ENCODE measurements at regions not wholly inside any gene's neighbourhood (a gene's known extent, or its start where the extent isn't known, plus 50 kb on each side); places are given as distances from the start of the nearest gene placed in this dataset.

- no CpG with 5 or more reads among the region's 1 CpG for WGBS (ENCODE audit: insufficient coverage)
- Histone ChIP-seq H3K9me3 (ENCODE audit: control extremely low read depth in 1 of 5, control insufficient read depth in 4 of 5, insufficient read depth in 2 of 5, low read depth in 1 of 5, low read length in 4 of 5) (no peaks in the 10 kb centered on the region), H3K4me1 (ENCODE audit: control extremely low read depth in 1 of 4, control insufficient read depth in 4 of 4, insufficient read depth in 4 of 4, low read length in 3 of 4) (no peaks in the 10 kb centered on the region), H3K27me3 (replicated peaks in 2 of 5; ENCODE audit: control insufficient read depth in 4 of 5, insufficient read depth in 5 of 5, low read length in 4 of 5) (no peaks in the 10 kb centered on the region), H3K27ac (ENCODE audit: insufficient read depth in 1 of 2, low read depth in 1 of 2, low read length in 2 of 2, poor library complexity in 1 of 2, severe bottlenecking in 2 of 2) (no peak overlapping the region), H3K36me3 (ENCODE audit: control insufficient read depth in 4 of 4, insufficient read depth in 4 of 4, low read length in 3 of 4) (no peaks in the 10 kb centered on the region), H3K4me3 (ENCODE audit: control insufficient read depth in 1 of 7, extremely low read depth in 1 of 7, insufficient read depth in 4 of 7, low read depth in 2 of 7, low read length in 6 of 7) (no peak overlapping the region)
- ChIA-PET CTCF (no interaction called here), POLR2A (no interaction called here)
- DNase-seq, result no peak
Measured at GRCh38 chr3:63034101-63034500, 158.9 kb upstream of the CADPS start.

- H3K4me1 ChIP-seq (ENCODE audit: control extremely low read depth in 1 of 4, control insufficient read depth in 4 of 4, insufficient read depth in 4 of 4, low read length in 3 of 4), result no peaks in the 10 kb centered on the region
- ChIA-PET POLR2A (no interaction called here), CTCF (no interaction called here)
- 80% methylated on average over 1 of the region's 4 CpGs for WGBS (ENCODE audit: insufficient coverage)
- no peaks in the 10 kb centered on the region for H3K27me3 ChIP-seq (replicated peaks in 2 of 5; ENCODE audit: control insufficient read depth in 4 of 5, insufficient read depth in 5 of 5, low read length in 4 of 5)
- no peak overlapping the region for H3K4me3 ChIP-seq (ENCODE audit: control insufficient read depth in 1 of 7, extremely low read depth in 1 of 7, insufficient read depth in 4 of 7, low read depth in 2 of 7, low read length in 6 of 7)
- DNase-seq, result no peak
- no peaks in the 10 kb centered on the region for H3K36me3 ChIP-seq (ENCODE audit: control insufficient read depth in 4 of 4, insufficient read depth in 4 of 4, low read length in 3 of 4)
- H3K27ac ChIP-seq (ENCODE audit: insufficient read depth in 1 of 2, low read depth in 1 of 2, low read length in 2 of 2, poor library complexity in 1 of 2, severe bottlenecking in 2 of 2), result no peak overlapping the region
- no peaks in the 10 kb centered on the region for H3K9me3 ChIP-seq (ENCODE audit: control extremely low read depth in 1 of 5, control insufficient read depth in 4 of 5, insufficient read depth in 2 of 5, low read depth in 1 of 5, low read length in 4 of 5)
Measured at GRCh38 chr3:63037116-63037515, 161.9 kb upstream of the CADPS start.

DNA sequence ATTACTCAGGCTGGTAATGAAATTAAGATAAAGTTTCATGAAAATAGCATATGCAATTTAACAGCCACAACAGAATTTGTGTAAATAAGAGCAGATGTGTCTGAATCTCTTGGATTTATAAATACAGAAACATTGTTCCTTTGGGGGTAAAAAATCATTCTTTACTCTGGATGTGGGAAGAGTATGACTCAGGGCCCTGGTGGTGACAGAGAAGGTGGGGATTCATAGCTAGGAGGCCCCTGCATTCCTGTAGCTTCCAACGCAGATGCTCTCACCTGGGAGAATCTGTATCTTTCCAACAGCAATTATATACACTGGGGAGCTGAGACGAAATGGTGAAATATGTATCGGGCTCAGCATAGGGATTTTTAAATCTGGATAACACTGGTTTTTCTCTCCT, 167.6 kb upstream of the CADPS start:
- ChIA-PET CTCF (no interaction called here), POLR2A (no interaction called here)
- H3K9me3 ChIP-seq (ENCODE audit: control extremely low read depth in 1 of 5, control insufficient read depth in 4 of 5, insufficient read depth in 2 of 5, low read depth in 1 of 5, low read length in 4 of 5), result peaks cover 0 to 1% (median 0%) of the 10 kb centered on the region in 5 experiments
- H3K36me3 ChIP-seq (ENCODE audit: control insufficient read depth in 4 of 4, insufficient read depth in 4 of 4, low read length in 3 of 4), result no peaks in the 10 kb centered on the region
- H3K27ac ChIP-seq (ENCODE audit: insufficient read depth in 1 of 2, low read depth in 1 of 2, low read length in 2 of 2, poor library complexity in 1 of 2, severe bottlenecking in 2 of 2), result no peak overlapping the region
- no peaks in the 10 kb centered on the region for H3K4me1 ChIP-seq (ENCODE audit: control extremely low read depth in 1 of 4, control insufficient read depth in 4 of 4, insufficient read depth in 4 of 4, low read length in 3 of 4)
- no peak overlapping the region for H3K4me3 ChIP-seq (ENCODE audit: control insufficient read depth in 1 of 7, extremely low read depth in 1 of 7, insufficient read depth in 4 of 7, low read depth in 2 of 7, low read length in 6 of 7)
- WGBS (ENCODE audit: insufficient coverage), result 93% methylated on average over 2 of the region's 3 CpGs
- no peak for DNase-seq
- no peaks in the 10 kb centered on the region for H3K27me3 ChIP-seq (replicated peaks in 2 of 5; ENCODE audit: control insufficient read depth in 4 of 5, insufficient read depth in 5 of 5, low read length in 4 of 5)

GRCh38 chr3:63043631-63044030, 168.4 kb upstream of the CADPS start:
- POLR2A ChIA-PET, result no interaction called here
- no peaks in the 10 kb centered on the region for H3K36me3 ChIP-seq (ENCODE audit: control insufficient read depth in 4 of 4, insufficient read depth in 4 of 4, low read length in 3 of 4)
- H3K9me3 ChIP-seq (ENCODE audit: control extremely low read depth in 1 of 5, control insufficient read depth in 4 of 5, insufficient read depth in 2 of 5, low read depth in 1 of 5, low read length in 4 of 5), result peaks cover 0 to 1% (median 0%) of the 10 kb centered on the region in 5 experiments
- no peaks in the 10 kb centered on the region for H3K4me1 ChIP-seq (ENCODE audit: control extremely low read depth in 1 of 4, control insufficient read depth in 4 of 4, insufficient read depth in 4 of 4, low read length in 3 of 4)
- H3K4me3 ChIP-seq (ENCODE audit: control insufficient read depth in 1 of 7, extremely low read depth in 1 of 7, insufficient read depth in 4 of 7, low read depth in 2 of 7, low read length in 6 of 7), result no peak overlapping the region
- no peak for DNase-seq
- CTCF ChIA-PET, result no interaction called here
- H3K27me3 ChIP-seq (replicated peaks in 2 of 5; ENCODE audit: control insufficient read depth in 4 of 5, insufficient read depth in 5 of 5, low read length in 4 of 5), result no peaks in the 10 kb centered on the region
- no CpG with 5 or more reads among the region's 1 CpG for WGBS (ENCODE audit: insufficient coverage)
- no peak overlapping the region for H3K27ac ChIP-seq (ENCODE audit: insufficient read depth in 1 of 2, low read depth in 1 of 2, low read length in 2 of 2, poor library complexity in 1 of 2, severe bottlenecking in 2 of 2)

GRCh38 chr3:63046152-63046551, 170.9 kb upstream of the CADPS start:
- Histone ChIP-seq H3K4me1 (ENCODE audit: control extremely low read depth in 1 of 4, control insufficient read depth in 4 of 4, insufficient read depth in 4 of 4, low read length in 3 of 4) (no peaks in the 10 kb centered on the region), H3K36me3 (ENCODE audit: control insufficient read depth in 4 of 4, insufficient read depth in 4 of 4, low read length in 3 of 4) (no peaks in the 10 kb centered on the region), H3K4me3 (ENCODE audit: control insufficient read depth in 1 of 7, extremely low read depth in 1 of 7, insufficient read depth in 4 of 7, low read depth in 2 of 7, low read length in 6 of 7) (no peak overlapping the region), H3K27me3 (replicated peaks in 2 of 5; ENCODE audit: control insufficient read depth in 4 of 5, insufficient read depth in 5 of 5, low read length in 4 of 5) (no peaks in the 10 kb centered on the region), H3K9me3 (ENCODE audit: control extremely low read depth in 1 of 5, control insufficient read depth in 4 of 5, insufficient read depth in 2 of 5, low read depth in 1 of 5, low read length in 4 of 5) (peaks cover 0 to 3% (median 0%) of the 10 kb centered on the region in 5 experiments), H3K27ac (ENCODE audit: insufficient read depth in 1 of 2, low read depth in 1 of 2, low read length in 2 of 2, poor library complexity in 1 of 2, severe bottlenecking in 2 of 2) (no peak overlapping the region)
- CTCF ChIA-PET, result no interaction called here
- POLR2A ChIA-PET, result no interaction called here
- no peak for DNase-seq
- 100% methylated on average over 2 of the region's 2 CpGs for WGBS (ENCODE audit: insufficient coverage)

- no peak overlapping the region for H3K4me3 ChIP-seq (ENCODE audit: control insufficient read depth in 1 of 7, extremely low read depth in 1 of 7, insufficient read depth in 4 of 7, low read depth in 2 of 7, low read length in 6 of 7)
- no peak overlapping the region for H3K27ac ChIP-seq (ENCODE audit: insufficient read depth in 1 of 2, low read depth in 1 of 2, low read length in 2 of 2, poor library complexity in 1 of 2, severe bottlenecking in 2 of 2)
- no peaks in the 10 kb centered on the region for H3K36me3 ChIP-seq (ENCODE audit: control insufficient read depth in 4 of 4, insufficient read depth in 4 of 4, low read length in 3 of 4)
- 87% methylated on average over 3 of the region's 4 CpGs for WGBS (ENCODE audit: insufficient coverage)
- CTCF ChIA-PET, result interaction anchor here (0.9 kb wide), 1 partner anchor 352 kb away, joined by 3 read pairs; no protein-coding TSS in a partner anchor
- DNase-seq, result no peak
- no peaks in the 10 kb centered on the region for H3K4me1 ChIP-seq (ENCODE audit: control extremely low read depth in 1 of 4, control insufficient read depth in 4 of 4, insufficient read depth in 4 of 4, low read length in 3 of 4)
- peaks cover 0 to 3% (median 0%) of the 10 kb centered on the region in 5 experiments for H3K9me3 ChIP-seq (ENCODE audit: control extremely low read depth in 1 of 5, control insufficient read depth in 4 of 5, insufficient read depth in 2 of 5, low read depth in 1 of 5, low read length in 4 of 5)
- no peaks in the 10 kb centered on the region for H3K27me3 ChIP-seq (replicated peaks in 2 of 5; ENCODE audit: control insufficient read depth in 4 of 5, insufficient read depth in 5 of 5, low read length in 4 of 5)
- POLR2A ChIA-PET, result no interaction called here
Measured at GRCh38 chr3:63046580-63046979, 171.4 kb upstream of the CADPS start.

- Histone ChIP-seq H3K36me3 (ENCODE audit: control insufficient read depth in 4 of 4, insufficient read depth in 4 of 4, low read length in 3 of 4) (no peaks in the 10 kb centered on the region), H3K9me3 (ENCODE audit: control extremely low read depth in 1 of 5, control insufficient read depth in 4 of 5, insufficient read depth in 2 of 5, low read depth in 1 of 5, low read length in 4 of 5) (peaks cover 0 to 3% (median 0%) of the 10 kb centered on the region in 5 experiments), H3K4me1 (ENCODE audit: control extremely low read depth in 1 of 4, control insufficient read depth in 4 of 4, insufficient read depth in 4 of 4, low read length in 3 of 4) (no peaks in the 10 kb centered on the region), H3K27ac (ENCODE audit: insufficient read depth in 1 of 2, low read depth in 1 of 2, low read length in 2 of 2, poor library complexity in 1 of 2, severe bottlenecking in 2 of 2) (no peak overlapping the region), H3K27me3 (replicated peaks in 2 of 5; ENCODE audit: control insufficient read depth in 4 of 5, insufficient read depth in 5 of 5, low read length in 4 of 5) (no peaks in the 10 kb centered on the region), H3K4me3 (ENCODE audit: control insufficient read depth in 1 of 7, extremely low read depth in 1 of 7, insufficient read depth in 4 of 7, low read depth in 2 of 7, low read length in 6 of 7) (no peak overlapping the region)
- ChIA-PET CTCF (interaction anchor here (0.9 kb wide), 1 partner anchor 352 kb away, joined by 3 read pairs; no protein-coding TSS in a partner anchor), POLR2A (no interaction called here)
- DNase-seq, result no peak
- WGBS (ENCODE audit: insufficient coverage), result 100% methylated on average over 1 of the region's 1 CpG
Measured at GRCh38 chr3:63047068-63047467, 171.9 kb upstream of the CADPS start.
